IMR-90 (cell line): ENCODE measurements at regions not wholly inside any gene's neighbourhood (a gene's known extent, or its start where the extent isn't known, plus 50 kb on each side); places are given as distances from the start of the nearest gene placed in this dataset.

Experiments used
- BHLHE40 ChIP-seq: fragments of 150-350 bp; IDR thresholded peaks from 2 replicates; pipeline ENCODE4 v1.6.1; 2016; ENCODE audit warnings: mild to moderate bottlenecking, low read depth, low read length
- CEBPB ChIP-seq: IDR thresholded peaks from 2 replicates; pipeline ENCODE4 v1.6.1; 2012; ENCODE audit warnings: low read depth, low read length, improper control_type of control experiment
- CHD1 ChIP-seq: IDR thresholded peaks from 2 replicates; pipeline ENCODE4 v1.6.1; 2012; ENCODE audit warnings: low read depth, low read length, improper control_type of control experiment
- CTCF ChIP-seq: conservative IDR thresholded peaks from 2 replicates; pipeline ENCODE4 v1.5.1; 2012; ENCODE audit warnings: mild to moderate bottlenecking, low read depth, low read length, improper control_type of control experiment
- ELK1 ChIP-seq: fragments of 150-350 bp; IDR thresholded peaks from 2 replicates; pipeline ENCODE4 v1.6.1; 2016; ENCODE audit warnings: low read depth, mild to moderate bottlenecking, low read length, moderate library complexity, borderline replicate concordance
- MAZ ChIP-seq: IDR thresholded peaks from 2 replicates; pipeline ENCODE4 v1.6.1; 2012; ENCODE audit warnings: low read depth, mild to moderate bottlenecking, low read length, improper control_type of control experiment, moderate library complexity, borderline replicate concordance
- MXI1 ChIP-seq: IDR thresholded peaks from 2 replicates; pipeline ENCODE4 v1.6.1; 2012; ENCODE audit warnings: low read depth, mild to moderate bottlenecking, low read length, moderate library complexity, borderline replicate concordance
- NFE2L2 ChIP-seq: fragments of 150-350 bp; IDR thresholded peaks from 2 replicates; pipeline ENCODE4 v1.6.1; 2016; ENCODE audit warnings: low read depth, mild to moderate bottlenecking, low read length
- POLR2A ChIP-seq: IDR thresholded peaks from 2 replicates; pipeline ENCODE4 v1.6.1; 2012; ENCODE audit warnings: mild to moderate bottlenecking, low read depth, low read length
- RAD21 ChIP-seq: IDR thresholded peaks from 2 replicates; pipeline ENCODE4 v1.6.1; 2012; ENCODE audit warnings: low read length, improper control_type of control experiment
- RFX5 ChIP-seq: IDR thresholded peaks from 2 replicates; pipeline ENCODE4 v1.8.0; 2012; ENCODE audit warnings: low read depth, mild to moderate bottlenecking, low read length, moderate library complexity
- SMC3 ChIP-seq: fragments of 150-350 bp; IDR thresholded peaks from 2 replicates; pipeline ENCODE4 v1.6.1; 2016; ENCODE audit warnings: low read depth, mild to moderate bottlenecking, antibody characterized with exemption, low read length, moderate library complexity
- USF2 ChIP-seq: fragments of 150-350 bp; IDR thresholded peaks from 2 replicates; pipeline ENCODE4 v1.6.1; 2017; ENCODE audit warnings: mild to moderate bottlenecking, antibody characterized with exemption, low read length, low read depth

GRCh38 chr5:163649514-163649913 lies 144.1 kb downstream of the MAT2B start:
- TF ChIP-seq CTCF (no peak), RAD21 (no peak), POLR2A (no peak), CHD1 (no peak), CEBPB (peak; percentile 56; the same call in 1 of the 2 replicates), RFX5 (no peak), NFE2L2 (no peak), MAZ (no peak), SMC3 (no peak), USF2 (no peak), MXI1 (no peak), ELK1 (no peak), BHLHE40 (no peak)
